ENCODE measurements at regions not wholly inside any gene's neighbourhood (a gene's known extent, or its start where the extent isn't known, plus 50 kb on each side); places are given as distances from the start of the nearest gene placed in this dataset.

- no peak for DNase-seq
These were observed 257.7 kb upstream of the MARCKS start for GRCh38 chr6:113599444-113599843.

- no peak for DNase-seq
These were observed 256.4 kb upstream of the MARCKS start for GRCh38 chr6:113600551-113601339.

GRCh38 chr6:113607821-113608545 is 249.2 kb upstream of the MARCKS start:
- no peak for DNase-seq

GRCh38 chr6:113610377-113610988 is 246.7 kb upstream of the MARCKS start:
- DNase-seq, result no peak

GRCh38 chr6:113616701-113617274 is 240.4 kb upstream of the MARCKS start:
- DNase-seq, result no peak

- no peak for DNase-seq
These were observed 238.1 kb upstream of the MARCKS start for GRCh38 chr6:113619077-113619476.

- no peak for DNase-seq
These were observed 236.8 kb upstream of the MARCKS start for GRCh38 chr6:113620386-113620785.

GRCh38 chr6:113622254-113622653 is 234.9 kb upstream of the MARCKS start:
- no peak for DNase-seq

- no peak for DNase-seq
These were observed 234.0 kb upstream of the MARCKS start for GRCh38 chr6:113623129-113623528.

GRCh38 chr6:113625850-113626249 is 231.3 kb upstream of the MARCKS start:
- no peak for DNase-seq

GRCh38 chr6:113626475-113626874 is 230.7 kb upstream of the MARCKS start:
- DNase-seq, result no peak

- no peak for DNase-seq
These were observed 229.7 kb upstream of the MARCKS start for GRCh38 chr6:113627480-113627879.

- no peak for DNase-seq
These were observed 227.9 kb upstream of the MARCKS start for GRCh38 chr6:113629256-113629655.

GRCh38 chr6:113629975-113630737 is 227.0 kb upstream of the MARCKS start:
- no peak for DNase-seq

- no peak for DNase-seq
These were observed 226.2 kb upstream of the MARCKS start for GRCh38 chr6:113630738-113631535.

- no peak for DNase-seq
These were observed 225.5 kb upstream of the MARCKS start for GRCh38 chr6:113631666-113632065.

GRCh38 chr6:113632220-113632864 is 224.8 kb upstream of the MARCKS start:
- DNase-seq, result no peak

- DNase-seq, result no peak
These were observed 223.5 kb upstream of the MARCKS start for GRCh38 chr6:113633638-113634037.

GRCh38 chr6:113634352-113635163 is 222.6 kb upstream of the MARCKS start:
- DNase-seq, result no peak

GRCh38 chr6:113635222-113635986 is 221.7 kb upstream of the MARCKS start:
- no peak for DNase-seq
